Fibroblast of mammary gland (primary cell): ENCODE measurements at regions not wholly inside any gene's neighbourhood (a gene's known extent, or its start where the extent isn't known, plus 50 kb on each side); places are given as distances from the start of the nearest gene placed in this dataset.

Experiments
- DNase-seq: peaks from one replicate; pipeline ENCODE4 v3.0.0-alpha.2; 2010; ENCODE audit warnings: low read depth
- H3K4me3 ChIP-seq: 2 replicates; pipeline ENCODE4 v1.5.1; 2011; ENCODE audit warnings: low read depth, mild to moderate bottlenecking, low read length, moderate library complexity; ENCODE audit not compliant: control insufficient read depth
- TF ChIP-seq, protein P1 (sequence below): conservative IDR thresholded peaks from 2 replicates; pipeline ENCODE4 v1.5.1; 2011; ENCODE audit warnings: low read depth, low read length, inconsistent platforms; ENCODE audit not compliant: control insufficient read depth, insufficient read depth

DNA sequence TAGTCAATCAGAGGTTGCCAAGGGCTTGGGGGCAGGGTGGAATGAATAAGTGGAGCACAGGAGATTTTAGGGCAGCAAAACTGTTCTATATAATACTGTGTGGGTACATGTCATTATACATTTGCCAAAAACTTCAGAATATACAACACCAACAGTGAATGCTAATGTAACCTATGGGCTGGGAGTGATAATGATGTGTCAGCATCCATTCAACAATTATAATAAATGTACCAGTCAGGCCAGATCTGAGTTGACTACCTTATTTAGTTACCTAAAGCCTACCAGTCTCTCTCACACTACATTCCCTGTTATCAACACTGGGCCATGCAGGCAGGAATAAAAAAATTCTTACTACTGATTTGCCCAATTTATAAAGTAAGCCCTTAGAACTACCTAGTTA is 884.5 kb downstream of the TLE1 start:
- H3K4me3 ChIP-seq, result no peak overlapping the region
- DNase-seq, result no peak
- TF ChIP-seq, protein P1, sequence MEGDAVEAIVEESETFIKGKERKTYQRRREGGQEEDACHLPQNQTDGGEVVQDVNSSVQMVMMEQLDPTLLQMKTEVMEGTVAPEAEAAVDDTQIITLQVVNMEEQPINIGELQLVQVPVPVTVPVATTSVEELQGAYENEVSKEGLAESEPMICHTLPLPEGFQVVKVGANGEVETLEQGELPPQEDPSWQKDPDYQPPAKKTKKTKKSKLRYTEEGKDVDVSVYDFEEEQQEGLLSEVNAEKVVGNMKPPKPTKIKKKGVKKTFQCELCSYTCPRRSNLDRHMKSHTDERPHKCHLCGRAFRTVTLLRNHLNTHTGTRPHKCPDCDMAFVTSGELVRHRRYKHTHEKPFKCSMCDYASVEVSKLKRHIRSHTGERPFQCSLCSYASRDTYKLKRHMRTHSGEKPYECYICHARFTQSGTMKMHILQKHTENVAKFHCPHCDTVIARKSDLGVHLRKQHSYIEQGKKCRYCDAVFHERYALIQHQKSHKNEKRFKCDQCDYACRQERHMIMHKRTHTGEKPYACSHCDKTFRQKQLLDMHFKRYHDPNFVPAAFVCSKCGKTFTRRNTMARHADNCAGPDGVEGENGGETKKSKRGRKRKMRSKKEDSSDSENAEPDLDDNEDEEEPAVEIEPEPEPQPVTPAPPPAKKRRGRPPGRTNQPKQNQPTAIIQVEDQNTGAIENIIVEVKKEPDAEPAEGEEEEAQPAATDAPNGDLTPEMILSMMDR, result no peak

DNA sequence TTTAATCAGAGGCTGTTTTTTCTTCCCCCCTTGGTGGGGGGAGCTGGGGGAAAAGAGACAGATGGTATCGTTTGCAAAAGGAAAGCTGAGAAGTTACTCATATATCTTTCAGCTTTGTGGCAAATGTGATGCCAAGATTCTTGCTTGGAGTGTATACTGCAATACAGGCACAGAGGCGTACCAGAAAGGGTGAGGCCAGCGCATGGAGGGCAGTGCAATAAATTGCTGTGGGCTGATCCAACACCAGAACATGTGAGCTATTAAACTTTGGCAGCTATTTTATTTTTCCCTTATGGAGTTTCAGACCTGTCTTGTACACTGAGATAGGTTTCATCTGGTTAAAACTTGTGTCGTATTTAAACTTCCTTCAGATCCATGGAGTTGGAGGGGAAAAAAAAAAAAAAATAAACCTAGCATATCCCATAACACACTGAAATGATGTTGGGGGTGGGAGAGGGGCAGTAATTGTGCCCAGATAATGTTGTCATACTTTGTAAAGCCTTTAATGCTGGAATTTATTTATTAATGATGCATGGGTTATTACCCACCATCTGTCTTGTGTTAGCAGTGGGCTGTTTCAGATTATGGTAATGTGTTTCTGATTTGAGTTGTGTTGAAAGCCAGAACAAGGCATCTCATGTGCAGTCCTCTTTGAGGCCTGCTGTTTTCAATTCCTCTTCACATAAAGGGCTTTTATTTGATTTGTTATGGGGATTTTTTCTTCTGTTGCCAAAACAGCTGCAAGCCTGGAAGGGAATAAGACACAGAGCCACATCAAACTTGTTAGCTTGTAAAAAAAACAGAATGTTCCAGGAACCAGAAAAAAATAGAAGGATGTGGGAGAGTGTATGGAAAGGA is 891.3 kb downstream of the TLE1 start:
- TF ChIP-seq, protein P1, result no peak
- no peak overlapping the region for H3K4me3 ChIP-seq
- peak; percentile 84 for DNase-seq

DNA sequence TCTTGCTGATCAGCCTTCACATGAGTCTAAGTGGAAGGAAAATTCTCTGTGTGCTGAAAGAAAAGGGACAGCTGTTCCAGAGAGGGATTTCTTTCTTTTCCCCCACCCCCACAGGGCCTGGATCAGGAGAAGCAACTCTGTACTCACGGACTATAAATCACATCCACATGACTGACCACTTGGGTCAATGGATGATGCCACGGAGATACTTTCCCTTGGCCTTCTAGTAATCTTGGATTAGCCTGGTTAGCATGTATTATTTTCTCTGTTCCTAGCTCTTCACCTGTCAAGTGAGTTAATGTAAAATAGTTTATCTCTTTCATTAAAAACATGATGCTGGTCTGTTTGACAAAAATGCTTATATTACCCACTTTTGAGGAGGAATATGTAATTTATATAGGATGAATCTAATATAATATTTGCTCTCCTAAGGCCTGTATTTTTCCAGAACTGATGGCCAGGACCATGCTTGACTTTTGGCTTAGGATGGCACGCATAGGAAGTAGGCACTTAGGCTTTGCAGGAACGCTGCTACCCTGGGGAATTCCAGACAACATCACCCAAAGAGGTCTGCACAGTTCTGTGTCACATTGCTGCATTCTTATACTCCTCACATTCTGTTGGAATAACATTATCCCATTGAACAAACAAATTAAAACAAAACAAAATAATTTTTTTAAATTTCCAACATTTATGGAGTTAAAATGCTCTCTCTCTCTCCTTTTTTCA is 892.1 kb downstream of the TLE1 start:
- TF ChIP-seq, protein P1, result no peak
- no peak overlapping the region for H3K4me3 ChIP-seq
- peak; percentile 8 for DNase-seq

DNA sequence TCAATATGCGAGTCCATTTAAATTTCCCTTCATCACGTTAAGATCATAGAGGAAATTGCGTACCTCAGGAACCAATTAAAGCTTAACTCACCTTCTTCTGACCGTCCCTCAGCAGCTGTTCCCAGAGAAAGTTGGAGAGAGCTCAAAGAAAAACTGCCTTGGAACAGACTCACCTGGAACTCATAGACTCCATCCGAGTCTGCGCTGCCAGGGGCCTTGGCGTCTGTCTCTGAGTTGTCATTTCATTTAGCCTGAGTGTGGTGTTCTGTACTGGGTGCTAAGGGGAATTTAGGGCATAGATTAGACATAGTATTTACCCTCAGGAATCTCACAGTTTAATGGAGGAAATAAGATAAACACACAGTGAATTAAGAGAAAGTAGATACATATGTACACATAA is 892.7 kb downstream of the TLE1 start:
- H3K4me3 ChIP-seq, result no peak overlapping the region
- TF ChIP-seq, protein P1, result no peak
- DNase-seq, result no peak

DNA sequence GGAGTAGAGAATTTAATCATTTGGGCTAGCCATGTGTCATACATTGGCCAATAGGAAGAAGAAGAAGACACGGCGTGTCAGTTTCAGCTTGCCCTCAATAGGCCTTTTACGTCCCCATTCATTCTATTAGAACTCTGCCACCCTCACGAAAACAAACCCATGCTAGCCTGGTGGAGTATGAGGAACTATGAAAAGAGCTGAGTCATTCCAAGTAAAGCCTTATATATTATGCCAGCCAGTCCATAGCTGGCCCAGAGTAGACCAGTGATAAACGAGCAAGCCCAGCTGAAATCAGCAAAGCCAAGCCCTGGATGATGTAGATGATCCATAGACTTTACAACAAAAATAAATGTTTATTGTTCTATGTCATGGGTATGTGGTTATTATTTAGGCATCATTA is 895.1 kb downstream of the TLE1 start:
- TF ChIP-seq, protein P1, result no peak
- DNase-seq, result no peak
- no peak overlapping the region for H3K4me3 ChIP-seq

DNA sequence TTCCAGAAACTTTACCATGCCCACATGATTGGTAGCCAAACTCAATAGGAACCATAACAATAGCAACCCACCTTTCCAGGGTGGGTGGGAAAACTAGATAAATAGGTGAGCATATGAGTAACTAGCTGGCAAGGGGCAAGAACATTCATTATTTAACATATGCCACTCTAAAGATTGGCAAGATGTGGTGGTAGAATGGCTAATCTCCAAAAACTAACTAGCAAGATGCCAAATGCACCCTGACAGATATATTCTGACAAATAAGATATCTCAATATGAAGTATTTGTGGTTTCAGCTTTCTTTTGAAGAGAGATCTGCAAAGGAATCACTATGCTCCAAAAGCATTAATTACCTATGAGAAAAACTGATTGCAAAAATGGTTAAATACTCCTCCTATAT is 895.6 kb downstream of the TLE1 start:
- H3K4me3 ChIP-seq, result no peak overlapping the region
- TF ChIP-seq, protein P1, result no peak
- DNase-seq, result no peak

DNA sequence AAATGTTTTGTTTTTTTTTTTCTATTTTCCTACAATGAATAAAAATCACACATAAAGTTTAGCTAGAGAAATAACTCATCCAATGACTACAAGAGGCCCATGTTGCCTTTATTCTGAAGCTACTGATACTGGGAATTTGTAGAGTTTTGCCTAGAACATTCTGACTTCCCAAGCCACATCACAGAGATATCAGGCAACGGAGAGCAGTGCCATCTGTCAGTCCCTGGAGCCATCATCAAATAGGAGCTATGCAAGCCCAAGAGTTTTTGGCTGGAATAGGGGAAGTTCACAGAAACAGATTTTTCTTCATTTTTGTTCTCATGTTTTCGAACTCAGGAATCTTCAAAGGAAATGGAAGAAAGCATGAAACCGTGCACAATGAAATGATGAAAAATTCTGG is 896.6 kb downstream of the TLE1 start:
- TF ChIP-seq, protein P1, result no peak
- no peak overlapping the region for H3K4me3 ChIP-seq
- no peak for DNase-seq
